Loucy (cell line): ENCODE measurements at regions not wholly inside any gene's neighbourhood (a gene's known extent, or its start where the extent isn't known, plus 50 kb on each side); places are given as distances from the start of the nearest gene placed in this dataset.
"Not testable (repeated sequence)": the region's sequence is repeated elsewhere in the genome, so short reads cannot be mapped to it uniquely, and the experiment has no call there.

Experiments used
- H2AFZ ChIP-seq: fragments of 200-600 bp; sonication (generic); 2 replicates; pipeline ENCODE4 v1.6.0; 2016; ENCODE audit warnings: antibody characterized with exemption, mild to moderate bottlenecking, low read length, moderate library complexity
- H3F3A ChIP-seq: fragments of 200-600 bp; 2 replicates; pipeline ENCODE4 v1.6.0; 2016; ENCODE audit warnings: antibody characterized with exemption, low read depth, mild to moderate bottlenecking
- H3K27me3 ChIP-seq: fragments of 200-600 bp; sonication (generic); 2 replicates; pipeline ENCODE4 v1.6.1; 2014; ENCODE audit warnings: low read length, mild to moderate bottlenecking; ENCODE audit not compliant: insufficient read depth, poor library complexity, severe bottlenecking
- H3K36me3 ChIP-seq: fragments of 200-600 bp; sonication (generic); 2 replicates; pipeline ENCODE4 v1.6.1; 2016; ENCODE audit warnings: low read length; ENCODE audit not compliant: insufficient read depth
- H3K4me1 ChIP-seq: fragments of 200-600 bp; sonication (generic); 2 replicates; pipeline ENCODE4 v1.5.1; 2014; ENCODE audit warnings: low read length, mild to moderate bottlenecking; ENCODE audit not compliant: insufficient read depth, poor library complexity, severe bottlenecking
- H3K4me2 ChIP-seq: fragments of 200-600 bp; sonication (generic); 2 replicates; pipeline ENCODE4 v1.6.0; 2014; ENCODE audit warnings: antibody characterized with exemption, low read length, low read depth, mild to moderate bottlenecking; ENCODE audit not compliant: poor library complexity, severe bottlenecking
- H3K4me3 ChIP-seq: fragments of 200-600 bp; sonication (generic); 2 replicates; pipeline ENCODE4 v1.5.1; 2014; ENCODE audit warnings: low read length, mild to moderate bottlenecking, mixed read lengths; ENCODE audit not compliant: poor library complexity, severe bottlenecking
- H3K79me2 ChIP-seq: fragments of 200-600 bp; sonication (generic); 2 replicates; pipeline ENCODE4 v1.6.1; 2014; ENCODE audit warnings: low read length; ENCODE audit not compliant: insufficient read depth
- H3K9ac ChIP-seq: fragments of 200-600 bp; sonication (generic); 2 replicates; pipeline ENCODE4 v1.6.0; 2014; ENCODE audit warnings: mild to moderate bottlenecking, low read depth, low read length, moderate library complexity; ENCODE audit not compliant: poor library complexity, severe bottlenecking
- H3K9me2 ChIP-seq: fragments of 200-600 bp; sonication (generic); replicated peaks from 2 replicates; pipeline ENCODE4 v1.6.1; 2016; ENCODE audit warnings: low read depth, low read length, mixed read lengths
- H3K9me3 ChIP-seq: fragments of 200-600 bp; sonication (generic); 2 replicates; pipeline ENCODE4 v1.6.1; 2014; ENCODE audit warnings: mild to moderate bottlenecking, antibody characterized with exemption, low read length, low read depth; ENCODE audit not compliant: insufficient read depth
- H4K20me1 ChIP-seq: fragments of 200-600 bp; sonication (generic); 2 replicates; pipeline ENCODE4 v1.6.0; 2014; ENCODE audit warnings: antibody characterized with exemption, low read length, mild to moderate bottlenecking; ENCODE audit not compliant: insufficient read depth, poor library complexity, severe bottlenecking
- EZH2phosphoT487 ChIP-seq: fragments of 200-600 bp; IDR thresholded peaks from 2 replicates; pipeline ENCODE4 v1.6.1; 2018; ENCODE audit warnings: antibody characterized with exemption, mild to moderate bottlenecking, moderate library complexity, borderline replicate concordance
- TF ChIP-seq, protein P1 (sequence below): fragments of 200-600 bp; sonication (generic); conservative IDR thresholded peaks from 2 replicates; pipeline ENCODE4 v1.5.1; 2014; ENCODE audit warnings: mild to moderate bottlenecking, antibody characterized with exemption, low read length

DNA sequence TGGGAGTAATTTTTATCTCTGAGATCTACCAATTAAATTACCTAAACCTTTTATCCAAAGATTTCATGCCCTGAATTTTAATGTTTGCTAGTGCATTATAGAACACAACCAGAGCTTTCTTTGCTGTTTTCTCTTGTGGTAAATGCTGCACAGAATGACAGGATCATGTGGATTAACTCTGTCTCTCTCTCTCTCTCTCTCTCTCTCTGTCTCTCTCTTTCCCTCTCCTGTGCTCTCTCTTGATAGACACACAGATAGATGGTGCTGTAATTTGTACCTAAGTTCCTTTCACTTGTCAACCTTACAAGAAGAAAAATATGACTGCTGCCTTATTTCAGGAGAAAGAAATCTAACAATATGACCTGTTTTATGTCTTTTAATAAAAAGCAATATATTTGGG, 211.2 kb upstream of the WDFY3 start:
- Histone ChIP-seq H3K4me1 (no peaks in the 10 kb centered on the region), H3K79me2 (no peaks in the 10 kb centered on the region), H3K9me3 (no peaks in the 10 kb centered on the region), H2AFZ (no peak overlapping the region), H3K4me3 (no peak overlapping the region), H3K9ac (no peak overlapping the region), H3K27me3 (no peaks in the 10 kb centered on the region), H3K4me2 (no peak overlapping the region), H3F3A (no peaks in the 10 kb centered on the region), H3K9me2 (0 out of 2 replicates have a peak, but pooled peaks cover 3% of the 10 kb centered on the region), H4K20me1 (no peaks in the 10 kb centered on the region), H3K36me3 (no peaks in the 10 kb centered on the region)
- no peak for TF ChIP-seq EZH2phosphoT487
- TF ChIP-seq, protein P1, sequence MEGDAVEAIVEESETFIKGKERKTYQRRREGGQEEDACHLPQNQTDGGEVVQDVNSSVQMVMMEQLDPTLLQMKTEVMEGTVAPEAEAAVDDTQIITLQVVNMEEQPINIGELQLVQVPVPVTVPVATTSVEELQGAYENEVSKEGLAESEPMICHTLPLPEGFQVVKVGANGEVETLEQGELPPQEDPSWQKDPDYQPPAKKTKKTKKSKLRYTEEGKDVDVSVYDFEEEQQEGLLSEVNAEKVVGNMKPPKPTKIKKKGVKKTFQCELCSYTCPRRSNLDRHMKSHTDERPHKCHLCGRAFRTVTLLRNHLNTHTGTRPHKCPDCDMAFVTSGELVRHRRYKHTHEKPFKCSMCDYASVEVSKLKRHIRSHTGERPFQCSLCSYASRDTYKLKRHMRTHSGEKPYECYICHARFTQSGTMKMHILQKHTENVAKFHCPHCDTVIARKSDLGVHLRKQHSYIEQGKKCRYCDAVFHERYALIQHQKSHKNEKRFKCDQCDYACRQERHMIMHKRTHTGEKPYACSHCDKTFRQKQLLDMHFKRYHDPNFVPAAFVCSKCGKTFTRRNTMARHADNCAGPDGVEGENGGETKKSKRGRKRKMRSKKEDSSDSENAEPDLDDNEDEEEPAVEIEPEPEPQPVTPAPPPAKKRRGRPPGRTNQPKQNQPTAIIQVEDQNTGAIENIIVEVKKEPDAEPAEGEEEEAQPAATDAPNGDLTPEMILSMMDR: no peak

DNA sequence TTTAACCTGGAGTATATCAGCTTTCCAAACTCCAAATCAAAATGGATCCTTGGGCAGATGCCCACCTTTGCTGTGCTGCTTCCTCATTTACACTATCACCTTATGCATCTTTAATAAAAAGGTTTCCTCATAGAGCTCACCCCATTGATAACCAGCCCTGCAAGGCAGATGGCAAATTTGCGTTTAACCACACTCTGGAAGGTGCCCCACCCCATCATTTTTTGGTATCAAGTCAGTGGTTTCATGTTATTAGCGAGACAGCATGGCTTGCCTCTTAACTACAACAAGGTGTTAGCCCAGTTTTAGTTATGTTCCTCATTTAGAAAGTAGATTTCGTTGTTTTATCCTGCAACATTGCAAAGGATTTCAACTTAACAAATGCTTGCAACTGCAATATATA, 214.0 kb upstream of the WDFY3 start:
- no peak for TF ChIP-seq EZH2phosphoT487
- TF ChIP-seq, protein P1: no peak
- no peaks in the 10 kb centered on the region for H3K4me1 ChIP-seq
- no peak overlapping the region for H3K9ac ChIP-seq
- H3K27me3 ChIP-seq: no peaks in the 10 kb centered on the region
- no peaks in the 10 kb centered on the region for H3F3A ChIP-seq
- H3K36me3 ChIP-seq: no peaks in the 10 kb centered on the region
- no peak overlapping the region for H3K4me2 ChIP-seq
- H4K20me1 ChIP-seq: no peaks in the 10 kb centered on the region
- H3K9me3 ChIP-seq: no peaks in the 10 kb centered on the region
- no peak overlapping the region for H3K4me3 ChIP-seq
- H3K9me2 ChIP-seq: 0 out of 2 replicates have a peak, but pooled peaks cover 3% of the 10 kb centered on the region
- H3K79me2 ChIP-seq: no peaks in the 10 kb centered on the region
- no peak overlapping the region for H2AFZ ChIP-seq

DNA sequence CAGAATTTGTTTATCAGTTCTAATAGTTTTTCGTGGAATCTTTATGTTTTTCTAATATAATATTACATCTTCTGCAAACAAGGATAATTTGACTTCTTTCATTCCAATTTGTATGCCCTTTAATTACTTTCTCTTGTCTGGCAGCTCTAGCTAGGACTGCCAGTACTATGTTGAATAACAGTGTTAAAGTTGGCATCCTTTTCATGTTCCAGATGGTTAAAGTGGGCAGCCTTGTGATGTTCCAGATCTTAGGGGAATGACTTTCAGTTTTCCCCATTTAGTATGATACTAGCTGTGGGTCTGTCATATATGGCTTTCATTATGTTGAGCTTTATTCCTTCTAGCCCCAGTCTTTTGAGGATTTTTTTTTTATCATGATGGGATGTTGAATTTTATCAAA, 220.6 kb upstream of the WDFY3 start:
- H3K4me1 ChIP-seq: no peaks in the 10 kb centered on the region
- H3K36me3 ChIP-seq: no peaks in the 10 kb centered on the region
- H3K9me3 ChIP-seq: no peaks in the 10 kb centered on the region
- H4K20me1 ChIP-seq: no peaks in the 10 kb centered on the region
- H3K4me2 ChIP-seq: no peak overlapping the region
- H3K27me3 ChIP-seq: no peaks in the 10 kb centered on the region
- no peak overlapping the region for H3K4me3 ChIP-seq
- 0 out of 2 replicates have a peak, but pooled peaks cover 3% of the 10 kb centered on the region for H3K9me2 ChIP-seq
- no peak overlapping the region for H3K9ac ChIP-seq
- no peaks in the 10 kb centered on the region for H3F3A ChIP-seq
- H2AFZ ChIP-seq: no peak overlapping the region
- H3K79me2 ChIP-seq: no peaks in the 10 kb centered on the region
- TF ChIP-seq EZH2phosphoT487: no peak
- TF ChIP-seq, protein P1: no peak

DNA sequence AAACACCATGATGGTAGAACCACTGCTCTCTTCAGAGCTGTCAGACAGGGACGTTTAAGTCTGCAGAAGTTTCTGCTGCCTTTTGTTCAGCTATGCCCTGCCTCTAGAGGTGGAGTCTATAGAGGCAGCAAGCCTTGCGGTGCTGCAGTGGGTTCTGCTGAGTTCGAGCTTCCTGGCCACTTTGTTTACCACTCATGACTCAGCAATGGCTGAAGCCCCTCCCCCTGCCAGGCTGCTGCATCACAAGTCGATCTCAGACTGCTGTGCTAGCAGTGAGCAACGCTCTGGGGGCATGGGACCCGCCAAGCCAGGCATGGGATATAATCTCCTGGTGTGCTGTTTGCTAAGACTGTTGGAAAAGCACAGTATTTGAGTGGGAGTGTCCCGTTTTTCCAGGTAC, 229.5 kb upstream of the WDFY3 start:
- H3K9me3 ChIP-seq, H3K27me3 ChIP-seq, H3K79me2 ChIP-seq, H3F3A ChIP-seq, H3K4me2 ChIP-seq, H3K4me3 ChIP-seq, H4K20me1 ChIP-seq, H2AFZ ChIP-seq, H3K36me3 ChIP-seq, H3K4me1 ChIP-seq, H3K9ac ChIP-seq, H3K9me2 ChIP-seq: not testable (repeated sequence)
